B cell (primary cell): ENCODE measurements at regions not wholly inside any gene's neighbourhood (a gene's known extent, or its start where the extent isn't known, plus 50 kb on each side); places are given as distances from the start of the nearest gene placed in this dataset.

Experiments used
- EZH2 ChIP-seq: IDR thresholded peaks from 2 replicates; pipeline ENCODE4 v1.6.1; 2012; ENCODE audit warnings: borderline replicate concordance, low read depth, mild to moderate bottlenecking, moderate library complexity, low read length; ENCODE audit not compliant: insufficient read depth, poor library complexity, severe bottlenecking
- TF ChIP-seq, protein P1 (sequence below): fragments of 200-600 bp; IDR thresholded peaks from one replicate; pipeline ENCODE4 v1.8.0; 2022; ENCODE audit warnings: antibody characterized with exemption, mild to moderate bottlenecking

DNA sequence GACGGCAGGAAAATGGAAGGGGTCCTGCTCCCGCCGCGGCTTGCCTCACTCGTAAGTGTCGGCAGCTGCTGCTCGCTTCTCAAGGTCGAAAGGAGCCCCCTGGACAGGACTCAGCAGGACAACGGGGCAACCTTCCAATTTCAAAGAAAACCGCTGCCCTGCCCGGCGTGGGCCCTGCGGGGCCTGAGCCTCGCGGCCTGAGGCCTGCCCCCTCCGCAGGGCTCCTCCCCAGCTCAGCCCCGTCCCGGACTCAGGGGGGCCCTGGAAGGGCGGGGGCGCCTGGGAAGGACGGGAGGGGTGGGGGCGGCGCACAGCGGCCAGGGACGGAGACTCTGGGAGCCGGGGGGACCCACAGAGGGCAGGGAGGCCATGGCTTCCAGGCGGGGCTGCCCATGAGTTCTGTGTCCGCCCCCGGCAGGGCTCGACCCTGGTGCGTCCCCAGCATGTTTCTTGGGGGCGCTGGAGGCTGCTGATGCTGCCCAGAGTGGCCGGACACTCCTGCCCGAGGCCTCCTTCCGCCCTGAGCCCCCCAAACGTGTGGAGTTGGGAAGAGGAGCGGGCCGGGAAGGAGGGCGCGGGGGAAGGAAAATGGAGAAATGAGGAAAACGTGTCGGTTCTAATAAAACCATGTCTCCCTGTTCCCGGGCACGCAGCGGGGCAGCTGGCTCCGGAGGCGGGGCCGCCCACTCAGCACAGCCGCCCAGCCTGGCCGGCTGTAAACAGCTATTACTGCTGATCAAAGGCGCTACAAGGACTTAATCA, 114.6 kb downstream of the DLL1 start:
- TF ChIP-seq, protein P1, sequence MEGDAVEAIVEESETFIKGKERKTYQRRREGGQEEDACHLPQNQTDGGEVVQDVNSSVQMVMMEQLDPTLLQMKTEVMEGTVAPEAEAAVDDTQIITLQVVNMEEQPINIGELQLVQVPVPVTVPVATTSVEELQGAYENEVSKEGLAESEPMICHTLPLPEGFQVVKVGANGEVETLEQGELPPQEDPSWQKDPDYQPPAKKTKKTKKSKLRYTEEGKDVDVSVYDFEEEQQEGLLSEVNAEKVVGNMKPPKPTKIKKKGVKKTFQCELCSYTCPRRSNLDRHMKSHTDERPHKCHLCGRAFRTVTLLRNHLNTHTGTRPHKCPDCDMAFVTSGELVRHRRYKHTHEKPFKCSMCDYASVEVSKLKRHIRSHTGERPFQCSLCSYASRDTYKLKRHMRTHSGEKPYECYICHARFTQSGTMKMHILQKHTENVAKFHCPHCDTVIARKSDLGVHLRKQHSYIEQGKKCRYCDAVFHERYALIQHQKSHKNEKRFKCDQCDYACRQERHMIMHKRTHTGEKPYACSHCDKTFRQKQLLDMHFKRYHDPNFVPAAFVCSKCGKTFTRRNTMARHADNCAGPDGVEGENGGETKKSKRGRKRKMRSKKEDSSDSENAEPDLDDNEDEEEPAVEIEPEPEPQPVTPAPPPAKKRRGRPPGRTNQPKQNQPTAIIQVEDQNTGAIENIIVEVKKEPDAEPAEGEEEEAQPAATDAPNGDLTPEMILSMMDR = no peak
- no peak for TF ChIP-seq EZH2
